Uterus (tissue), 3 donors: ENCODE measurements at regions not wholly inside any gene's neighbourhood (a gene's known extent, or its start where the extent isn't known, plus 50 kb on each side); places are given as distances from the start of the nearest gene placed in this dataset.
"Not testable (repeated sequence)": the region's sequence is repeated elsewhere in the genome, so short reads cannot be mapped to it uniquely, and the experiment has no call there.

Source experiments
- DNase-seq, 2 donors: peaks; one replicate each; pipeline ENCODE4 v3.0.0-alpha.2; 2019 to 2020
- H3K27ac ChIP-seq, 2 donors: fragments of 200-600 bp; sonication (generic); 1 replicate in 1 of 2; 2 replicates in 1 of 2; pipeline ENCODE4 v1.5.1; 2016 to 2018
- H3K27me3 ChIP-seq, 2 donors: fragments of 200-600 bp; sonication (generic); one replicate each; pipeline ENCODE4 v1.5.1; 2018 to 2019; ENCODE audit warnings: control low read depth in 1 of 2
- H3K36me3 ChIP-seq, 2 donors: fragments of 200-600 bp; sonication (generic); one replicate each; pipeline ENCODE4 v1.5.1; 2019; ENCODE audit warnings: control low read depth in 1 of 2
- H3K4me1 ChIP-seq, 2 donors: fragments of 200-600 bp; sonication (generic); one replicate each; pipeline ENCODE4 v1.5.1; 2018 to 2019; ENCODE audit warnings: control low read depth in 1 of 2
- H3K4me3 ChIP-seq, 2 donors: fragments of 200-600 bp; sonication (generic); 1 replicate in 1 of 2; 2 replicates in 1 of 2; pipeline ENCODE4 v1.5.1; 2018 to 2019; ENCODE audit warnings: mild to moderate bottlenecking in 1 of 2
- H3K9me3 ChIP-seq, 2 donors: fragments of 200-600 bp; sonication (generic); one replicate each; pipeline ENCODE4 v1.5.1; 2019; ENCODE audit warnings: control low read depth in 1 of 2
- intact Hi-C: fragments of 100-400 bp; cut with DNase I; formaldehyde crosslinking; loops from one replicate; pipeline ENCODE4 v1.15.1; 2023; ENCODE audit warnings: low total_unique reads
- donor health status: DM: yes; HTN: yes; CAD: no.

GRCh38 chr1:120465900-120466299, 51.1 kb downstream of the NBPF8 start:
- H3K36me3 ChIP-seq, DNase-seq, H3K4me1 ChIP-seq, H3K27me3 ChIP-seq, H3K9me3 ChIP-seq, H3K27ac ChIP-seq, H3K4me3 ChIP-seq, intact Hi-C loops: not testable (repeated sequence)

- H3K36me3 ChIP-seq, DNase-seq, H3K27me3 ChIP-seq, intact Hi-C loops, H3K4me3 ChIP-seq, H3K9me3 ChIP-seq, H3K27ac ChIP-seq, H3K4me1 ChIP-seq: not testable (repeated sequence)
Measured at GRCh38 chr1:120477663-120478062, 62.8 kb downstream of the NBPF8 start.

GRCh38 chr1:120478400-120478799, 63.6 kb downstream of the NBPF8 start:
- H3K27me3 ChIP-seq, H3K4me1 ChIP-seq, H3K36me3 ChIP-seq, H3K4me3 ChIP-seq, intact Hi-C loops, H3K9me3 ChIP-seq, H3K27ac ChIP-seq, DNase-seq: not testable (repeated sequence)

GRCh38 chr1:120487542-120487941, 72.7 kb downstream of the NBPF8 start:
- H3K4me3 ChIP-seq, H3K27me3 ChIP-seq, H3K27ac ChIP-seq, intact Hi-C loops, H3K9me3 ChIP-seq, DNase-seq, H3K4me1 ChIP-seq, H3K36me3 ChIP-seq: not testable (repeated sequence)

GRCh38 chr1:120489217-120489616, 74.4 kb downstream of the NBPF8 start:
- intact Hi-C loops, H3K4me3 ChIP-seq, H3K27me3 ChIP-seq, H3K4me1 ChIP-seq, H3K9me3 ChIP-seq, H3K27ac ChIP-seq, DNase-seq, H3K36me3 ChIP-seq: not testable (repeated sequence)

- H3K27ac ChIP-seq, H3K4me1 ChIP-seq, H3K4me3 ChIP-seq, H3K9me3 ChIP-seq, DNase-seq, intact Hi-C loops, H3K36me3 ChIP-seq, H3K27me3 ChIP-seq: not testable (repeated sequence)
Measured at GRCh38 chr1:120497145-120497544, 82.3 kb downstream of the NBPF8 start.

GRCh38 chr1:120503284-120503683, 88.4 kb downstream of the NBPF8 start:
- H3K36me3 ChIP-seq, intact Hi-C loops, H3K4me1 ChIP-seq, H3K9me3 ChIP-seq, DNase-seq, H3K27ac ChIP-seq, H3K4me3 ChIP-seq, H3K27me3 ChIP-seq: not testable (repeated sequence)

- H3K4me3 ChIP-seq, H3K27ac ChIP-seq, H3K27me3 ChIP-seq, H3K4me1 ChIP-seq, DNase-seq, H3K36me3 ChIP-seq, H3K9me3 ChIP-seq, intact Hi-C loops: not testable (repeated sequence)
Measured at GRCh38 chr1:120506352-120506751, 91.5 kb downstream of the NBPF8 start.

- H3K9me3 ChIP-seq, H3K4me1 ChIP-seq, DNase-seq, H3K4me3 ChIP-seq, H3K27ac ChIP-seq, H3K36me3 ChIP-seq, intact Hi-C loops, H3K27me3 ChIP-seq: not testable (repeated sequence)
Measured at GRCh38 chr1:120508351-120508750, 93.5 kb downstream of the NBPF8 start.

- H3K9me3 ChIP-seq, intact Hi-C loops, H3K4me3 ChIP-seq, H3K27me3 ChIP-seq, H3K27ac ChIP-seq, H3K36me3 ChIP-seq, H3K4me1 ChIP-seq, DNase-seq: not testable (repeated sequence)
Measured at GRCh38 chr1:120509258-120509657, 94.4 kb downstream of the NBPF8 start.

GRCh38 chr1:120513099-120513498, 98.3 kb downstream of the NBPF8 start:
- H3K36me3 ChIP-seq, H3K27ac ChIP-seq, DNase-seq, H3K4me3 ChIP-seq, intact Hi-C loops, H3K27me3 ChIP-seq, H3K4me1 ChIP-seq, H3K9me3 ChIP-seq: not testable (repeated sequence)

GRCh38 chr1:120513531-120513930, 98.7 kb downstream of the NBPF8 start:
- DNase-seq, H3K4me1 ChIP-seq, intact Hi-C loops, H3K27ac ChIP-seq, H3K27me3 ChIP-seq, H3K36me3 ChIP-seq, H3K9me3 ChIP-seq, H3K4me3 ChIP-seq: not testable (repeated sequence)

GRCh38 chr1:120519196-120519595, 104.4 kb downstream of the NBPF8 start:
- H3K4me3 ChIP-seq, H3K9me3 ChIP-seq, H3K36me3 ChIP-seq, H3K27ac ChIP-seq, DNase-seq, H3K27me3 ChIP-seq, H3K4me1 ChIP-seq, intact Hi-C loops: not testable (repeated sequence)

- H3K4me1 ChIP-seq, intact Hi-C loops, H3K4me3 ChIP-seq, H3K9me3 ChIP-seq, DNase-seq, H3K36me3 ChIP-seq, H3K27me3 ChIP-seq, H3K27ac ChIP-seq: not testable (repeated sequence)
Measured at GRCh38 chr1:120524416-120524815, 109.6 kb downstream of the NBPF8 start.

- H3K36me3 ChIP-seq, H3K27ac ChIP-seq, intact Hi-C loops, DNase-seq, H3K4me1 ChIP-seq, H3K27me3 ChIP-seq, H3K9me3 ChIP-seq, H3K4me3 ChIP-seq: not testable (repeated sequence)
Measured at GRCh38 chr1:120525386-120525785, 110.6 kb downstream of the NBPF8 start.
